ENCODE measurements at regions not wholly inside any gene's neighbourhood (a gene's known extent, or its start where the extent isn't known, plus 50 kb on each side); places are given as distances from the start of the nearest gene placed in this dataset.

GRCh38 chr2:12045864-12046291 is 299.4 kb downstream of the LPIN1 start:
- no peak overlapping the region for H3K4me3 ChIP-seq (ENCODE audit: low read length)
- H3K27me3 ChIP-seq (ENCODE audit: control insufficient read depth, insufficient read depth) = no peaks in the 10 kb centered on the region
- H3K27ac ChIP-seq (ENCODE audit: low read length) = no peak overlapping the region
- ATAC-seq = no peak
- intact Hi-C loops (cut with DNase I) = no loop called here
- H3K4me1 ChIP-seq (ENCODE audit: control insufficient read depth, insufficient read depth, low read length) = no peaks in the 10 kb centered on the region
- DNase-seq = no peak
- 82% methylated on average over 9 of the region's 9 CpGs for WGBS
- H3K9me3 ChIP-seq (ENCODE audit: control insufficient read depth, low read length) = no peaks in the 10 kb centered on the region

GRCh38 chr2:12046641-12047040 is 300.2 kb downstream of the LPIN1 start:
- Histone ChIP-seq H3K4me3 (ENCODE audit: low read length) (no peak overlapping the region), H3K4me1 (ENCODE audit: control insufficient read depth, insufficient read depth, low read length) (no peaks in the 10 kb centered on the region), H3K27ac (ENCODE audit: low read length) (no peak overlapping the region), H3K9me3 (ENCODE audit: control insufficient read depth, low read length) (no peaks in the 10 kb centered on the region), H3K27me3 (ENCODE audit: control insufficient read depth, insufficient read depth) (no peaks in the 10 kb centered on the region)
- intact Hi-C loops (cut with DNase I) = no loop called here
- 79% methylated on average over 4 of the region's 4 CpGs for WGBS
- DNase-seq (no peak), ATAC-seq (no peak)

- H3K27ac ChIP-seq (ENCODE audit: low read length) = no peak overlapping the region
- no peaks in the 10 kb centered on the region for H3K9me3 ChIP-seq (ENCODE audit: control insufficient read depth, low read length)
- intact Hi-C loops (cut with DNase I) = no loop called here
- H3K4me1 ChIP-seq (ENCODE audit: control insufficient read depth, insufficient read depth, low read length) = no peaks in the 10 kb centered on the region
- H3K4me3 ChIP-seq (ENCODE audit: low read length) = no peak overlapping the region
- DNase-seq (no peak), ATAC-seq (no peak)
- H3K27me3 ChIP-seq (ENCODE audit: control insufficient read depth, insufficient read depth) = no peaks in the 10 kb centered on the region
These were observed 301.3 kb downstream of the LPIN1 start for GRCh38 chr2:12047761-12048160.

GRCh38 chr2:12048550-12048949 is 302.1 kb downstream of the LPIN1 start:
- DNase-seq = no peak
- 70% methylated on average over 4 of the region's 4 CpGs for WGBS
- Histone ChIP-seq H3K27me3 (ENCODE audit: control insufficient read depth, insufficient read depth) (no peaks in the 10 kb centered on the region), H3K27ac (ENCODE audit: low read length) (no peak overlapping the region), H3K4me3 (ENCODE audit: low read length) (no peak overlapping the region), H3K4me1 (ENCODE audit: control insufficient read depth, insufficient read depth, low read length) (no peaks in the 10 kb centered on the region), H3K9me3 (ENCODE audit: control insufficient read depth, low read length) (no peaks in the 10 kb centered on the region)
- no peak for ATAC-seq
- intact Hi-C loops (cut with DNase I) = no loop called here

- no peak for ATAC-seq
- Histone ChIP-seq H3K4me1 (ENCODE audit: control insufficient read depth, insufficient read depth, low read length) (no peaks in the 10 kb centered on the region), H3K4me3 (ENCODE audit: low read length) (no peak overlapping the region), H3K27me3 (ENCODE audit: control insufficient read depth, insufficient read depth) (no peaks in the 10 kb centered on the region), H3K9me3 (ENCODE audit: control insufficient read depth, low read length) (no peaks in the 10 kb centered on the region), H3K27ac (ENCODE audit: low read length) (no peak overlapping the region)
- intact Hi-C loops (cut with DNase I) = no loop called here
- no peak for DNase-seq
- WGBS = 76% methylated on average over 6 of the region's 6 CpGs
These were observed 304.0 kb downstream of the LPIN1 start for GRCh38 chr2:12050396-12050795.

- DNase-seq = no peak
- H3K4me3 ChIP-seq (ENCODE audit: low read length) = no peak overlapping the region
- H3K9me3 ChIP-seq (ENCODE audit: control insufficient read depth, low read length) = no peaks in the 10 kb centered on the region
- H3K27ac ChIP-seq (ENCODE audit: low read length) = no peak overlapping the region
- 86% methylated on average over 2 of the region's 2 CpGs for WGBS
- intact Hi-C loops (cut with DNase I) = no loop called here
- no peaks in the 10 kb centered on the region for H3K4me1 ChIP-seq (ENCODE audit: control insufficient read depth, insufficient read depth, low read length)
- H3K27me3 ChIP-seq (ENCODE audit: control insufficient read depth, insufficient read depth) = no peaks in the 10 kb centered on the region
- no peak for ATAC-seq
These were observed 305.4 kb downstream of the LPIN1 start for GRCh38 chr2:12051831-12052230.

- DNase-seq = no peak
- Histone ChIP-seq H3K9me3 (ENCODE audit: control insufficient read depth, low read length) (no peaks in the 10 kb centered on the region), H3K27me3 (ENCODE audit: control insufficient read depth, insufficient read depth) (no peaks in the 10 kb centered on the region), H3K4me1 (ENCODE audit: control insufficient read depth, insufficient read depth, low read length) (no peaks in the 10 kb centered on the region), H3K27ac (ENCODE audit: low read length) (no peak overlapping the region), H3K4me3 (ENCODE audit: low read length) (no peak overlapping the region)
- intact Hi-C loops (cut with DNase I) = no loop called here
- WGBS = 98% methylated on average over 3 of the region's 3 CpGs
- no peak for ATAC-seq
These were observed 306.4 kb downstream of the LPIN1 start for GRCh38 chr2:12052796-12053195.

GRCh38 chr2:12054956-12055618 is 308.7 kb downstream of the LPIN1 start:
- H3K9me3 ChIP-seq (ENCODE audit: control insufficient read depth, low read length) = no peaks in the 10 kb centered on the region
- DNase-seq (no peak), ATAC-seq (no peak)
- WGBS = 75% methylated on average over 3 of the region's 3 CpGs
- no peak overlapping the region for H3K27ac ChIP-seq (ENCODE audit: low read length)
- no peaks in the 10 kb centered on the region for H3K27me3 ChIP-seq (ENCODE audit: control insufficient read depth, insufficient read depth)
- intact Hi-C loops (cut with DNase I) = no loop called here
- H3K4me3 ChIP-seq (ENCODE audit: low read length) = no peak overlapping the region
- H3K4me1 ChIP-seq (ENCODE audit: control insufficient read depth, insufficient read depth, low read length) = no peaks in the 10 kb centered on the region

GRCh38 chr2:12057436-12058166 is 311.2 kb downstream of the LPIN1 start:
- peak in 1 of 2 donors; percentile 36 for ATAC-seq
- DNase-seq = peak in 2 of 3 donors; percentile 48 to 70
- 64% methylated on average over 12 of the region's 12 CpGs for WGBS

GRCh38 chr2:12059616-12060441 is 313.4 kb downstream of the LPIN1 start:
- DNase-seq (no peak), ATAC-seq (no peak)
- WGBS = 81% methylated on average over 2 of the region's 2 CpGs
- Histone ChIP-seq H3K27me3 (ENCODE audit: control insufficient read depth, insufficient read depth) (no peaks in the 10 kb centered on the region), H3K4me1 (ENCODE audit: control insufficient read depth, insufficient read depth, low read length) (no peaks in the 10 kb centered on the region), H3K4me3 (ENCODE audit: low read length) (no peak overlapping the region), H3K27ac (ENCODE audit: low read length) (no peak overlapping the region), H3K9me3 (ENCODE audit: control insufficient read depth, low read length) (no peaks in the 10 kb centered on the region)
- intact Hi-C loops (cut with DNase I) = no loop called here

More at GRCh38 chr2:12057436-12058166, 311.2 kb downstream of the LPIN1 start:
- H3K9me3 ChIP-seq (ENCODE audit: control insufficient read depth, low read length) = no peaks in the 10 kb centered on the region
- H3K4me1 ChIP-seq (ENCODE audit: control insufficient read depth, insufficient read depth, low read length) = no peaks in the 10 kb centered on the region
- H3K4me3 ChIP-seq (ENCODE audit: low read length) = no peak overlapping the region
- H3K27me3 ChIP-seq (ENCODE audit: control insufficient read depth, insufficient read depth) = no peaks in the 10 kb centered on the region
- intact Hi-C loops (cut with DNase I) = no loop called here
- H3K27ac ChIP-seq (ENCODE audit: low read length) = no peak overlapping the region

- H3K4me3 ChIP-seq (ENCODE audit: low read length) = no peak overlapping the region
- H3K9me3 ChIP-seq (ENCODE audit: control insufficient read depth, low read length) = no peaks in the 10 kb centered on the region
- DNase-seq (no peak), ATAC-seq (no peak)
- intact Hi-C loops (cut with DNase I) = no loop called here
- no peaks in the 10 kb centered on the region for H3K4me1 ChIP-seq (ENCODE audit: control insufficient read depth, insufficient read depth, low read length)
- WGBS = 76% methylated on average over 5 of the region's 5 CpGs
- H3K27ac ChIP-seq (ENCODE audit: low read length) = no peak overlapping the region
- no peaks in the 10 kb centered on the region for H3K27me3 ChIP-seq (ENCODE audit: control insufficient read depth, insufficient read depth)
These were observed 314.5 kb downstream of the LPIN1 start for GRCh38 chr2:12060886-12061285.
